Activated naive CD8-positive, alpha-beta T cell treated with anti-CD3 and anti-CD28 coated beads, Interleukin-2, amount 10 ng/mL, durations not matched to agents 7 days and 5 days (primary cell): ENCODE measurements at regions not wholly inside any gene's neighbourhood (a gene's known extent, or its start where the extent isn't known, plus 50 kb on each side); places are given as distances from the start of the nearest gene placed in this dataset.

Experiments used
- ATAC-seq: fragments of 150-1000 bp; cut with Tn5 transposase; one replicate; pipeline ENCODE4 v1.10.0; 2021; ENCODE audit warnings: low read depth, moderate library complexity
- POLR2A ChIA-PET: fragments of 350-600 bp; sonication (Branson Sonifier 250); formaldehyde crosslinking; loops from one replicate; lab custom pipeline; 2021; ENCODE audit warnings: antibody characterized with exemption; lab: Charles Lee
- DNase-seq: peaks from one replicate; pipeline ENCODE4 v3.0.0; 2021
- H3K27ac Mint-ChIP-seq: one replicate; pipeline ENCODE4 v1.8.0; 2022; ENCODE audit warnings: mild to moderate bottlenecking, mixed read lengths
- H3K27me3 Mint-ChIP-seq: one replicate; pipeline ENCODE4 v1.8.0; 2022; ENCODE audit warnings: mild to moderate bottlenecking, moderate library complexity, mixed read lengths
- H3K36me3 Mint-ChIP-seq: one replicate; pipeline ENCODE4 v1.8.0; 2021; ENCODE audit warnings: mild to moderate bottlenecking, mixed read lengths
- H3K4me1 Mint-ChIP-seq: one replicate; pipeline ENCODE4 v1.8.0; 2021; ENCODE audit warnings: mixed read lengths
- H3K4me3 Mint-ChIP-seq: one replicate; pipeline ENCODE4 v1.8.0; 2022; ENCODE audit warnings: mild to moderate bottlenecking, moderate library complexity, mixed read lengths
- H3K9me3 Mint-ChIP-seq: one replicate; pipeline ENCODE4 v1.8.0; 2021; ENCODE audit warnings: mixed read lengths

GRCh38 chr7:128174386-128174785 is 66.7 kb upstream of the LEP start:
- ATAC-seq (no peak), DNase-seq (no peak)
- H3K4me3 Mint-ChIP-seq, result no peak overlapping the region
- POLR2A ChIA-PET, result no interaction called here
- no peaks in the 10 kb centered on the region for H3K9me3 Mint-ChIP-seq
- H3K36me3 Mint-ChIP-seq, result no peaks in the 10 kb centered on the region
- peaks cover 7% of the 10 kb centered on the region for H3K4me1 Mint-ChIP-seq
- H3K27ac Mint-ChIP-seq, result no peak overlapping the region
- peaks cover 37% of the 10 kb centered on the region for H3K27me3 Mint-ChIP-seq

- POLR2A ChIA-PET, result no interaction called here
- H3K4me3 Mint-ChIP-seq, result no peak overlapping the region
- H3K27me3 Mint-ChIP-seq, result peaks cover 28% of the 10 kb centered on the region
- H3K9me3 Mint-ChIP-seq, result no peaks in the 10 kb centered on the region
- DNase-seq (no peak), ATAC-seq (no peak)
- H3K36me3 Mint-ChIP-seq, result no peaks in the 10 kb centered on the region
- no peak overlapping the region for H3K27ac Mint-ChIP-seq
- peaks cover 7% of the 10 kb centered on the region for H3K4me1 Mint-ChIP-seq
These were observed 64.4 kb upstream of the LEP start for GRCh38 chr7:128176696-128177095.

GRCh38 chr7:128177768-128178550 is 63.1 kb upstream of the LEP start:
- DNase-seq (no peak), ATAC-seq (no peak)
- Mint-ChIP-seq H3K36me3 (no peaks in the 10 kb centered on the region), H3K9me3 (no peaks in the 10 kb centered on the region), H3K27me3 (peaks cover 33% of the 10 kb centered on the region), H3K4me1 (peaks cover 3% of the 10 kb centered on the region), H3K4me3 (no peak overlapping the region), H3K27ac (no peak overlapping the region)
- POLR2A ChIA-PET, result no interaction called here

- ATAC-seq, result no peak
- Mint-ChIP-seq H3K36me3 (no peaks in the 10 kb centered on the region), H3K27me3 (peaks cover 37% of the 10 kb centered on the region), H3K9me3 (no peaks in the 10 kb centered on the region), H3K4me1 (no peaks in the 10 kb centered on the region), H3K27ac (no peak overlapping the region), H3K4me3 (no peak overlapping the region)
- POLR2A ChIA-PET, result no interaction called here
- DNase-seq, result no peak
These were observed 62.5 kb upstream of the LEP start for GRCh38 chr7:128178611-128179010.

GRCh38 chr7:128188396-128189230 is 52.5 kb upstream of the LEP start:
- DNase-seq (no peak), ATAC-seq (no peak)
- H3K27me3 Mint-ChIP-seq, result peaks cover 27% of the 10 kb centered on the region
- H3K27ac Mint-ChIP-seq, result no peak overlapping the region
- no peaks in the 10 kb centered on the region for H3K9me3 Mint-ChIP-seq
- H3K4me1 Mint-ChIP-seq, result no peaks in the 10 kb centered on the region
- H3K36me3 Mint-ChIP-seq, result no peaks in the 10 kb centered on the region
- POLR2A ChIA-PET, result no interaction called here
- H3K4me3 Mint-ChIP-seq, result no peak overlapping the region

- no peaks in the 10 kb centered on the region for H3K4me1 Mint-ChIP-seq
- peaks cover 3% of the 10 kb centered on the region for H3K9me3 Mint-ChIP-seq
- DNase-seq, result no peak
- H3K27ac Mint-ChIP-seq, result no peak overlapping the region
- H3K27me3 Mint-ChIP-seq, result peaks cover 26% of the 10 kb centered on the region
- H3K36me3 Mint-ChIP-seq, result peaks cover 3% of the 10 kb centered on the region
- POLR2A ChIA-PET, result no interaction called here
- H3K4me3 Mint-ChIP-seq, result no peak overlapping the region
- no peak for ATAC-seq
These were observed 51.7 kb upstream of the LEP start for GRCh38 chr7:128189231-128189930.

- peaks cover 23% of the 10 kb centered on the region for H3K27me3 Mint-ChIP-seq
- POLR2A ChIA-PET, result no interaction called here
- no peak for ATAC-seq
- no peak overlapping the region for H3K4me3 Mint-ChIP-seq
- peaks cover 8% of the 10 kb centered on the region for H3K9me3 Mint-ChIP-seq
- DNase-seq, result no peak
- H3K36me3 Mint-ChIP-seq, result peaks cover 4% of the 10 kb centered on the region
- H3K27ac Mint-ChIP-seq, result no peak overlapping the region
- H3K4me1 Mint-ChIP-seq, result no peaks in the 10 kb centered on the region
These were observed 50.9 kb upstream of the LEP start for GRCh38 chr7:128190051-128190647.

GRCh38 chr7:128191136-128191844 is 49.8 kb upstream of the LEP start:
- ATAC-seq (no peak), DNase-seq (no peak)
- no peak overlapping the region for H3K27ac Mint-ChIP-seq
- H3K36me3 Mint-ChIP-seq, result peaks cover 4% of the 10 kb centered on the region
- H3K9me3 Mint-ChIP-seq, result peaks cover 12% of the 10 kb centered on the region
- H3K4me1 Mint-ChIP-seq, result no peaks in the 10 kb centered on the region
- H3K4me3 Mint-ChIP-seq, result no peak overlapping the region
- POLR2A ChIA-PET, result interaction anchor here (0.5 kb wide), 1 partner anchor 21 kb away, joined by 3 read pairs; no protein-coding TSS in a partner anchor
- H3K27me3 Mint-ChIP-seq, result peaks cover 23% of the 10 kb centered on the region
